ENCODE measurements at regions not wholly inside any gene's neighbourhood (a gene's known extent, or its start where the extent isn't known, plus 50 kb on each side); places are given as distances from the start of the nearest gene placed in this dataset.

GRCh38 chr7:118060692-118061091, 123.3 kb upstream of the LSM8 start:
- no peak for DNase-seq
- 48 to 54% (median 52%) methylated on average over 1 of the region's 1 CpG for WGBS, 4 donors

GRCh38 chr7:118061386-118061785, 122.6 kb upstream of the LSM8 start:
- WGBS, 4 donors = 55 to 57% (median 56%) methylated on average over 6 of the region's 6 CpGs
- ATAC-seq = no peak

More at GRCh38 chr7:118060692-118061091, 123.3 kb upstream of the LSM8 start:
- Histone ChIP-seq H3K4me1 (no peaks in the 10 kb centered on the region), H3K27ac (no peak overlapping the region), H3K27me3 (no peaks in the 10 kb centered on the region), H3K4me3 (no peak overlapping the region), H3K9me3 (no peaks in the 10 kb centered on the region), H3K36me3 (no peaks in the 10 kb centered on the region)
- no peak for TF ChIP-seq CTCF (IDR thresholded peaks at IDR 0.05)
- TF ChIP-seq POLR2A (IDR thresholded peaks at IDR 0.05) = no peak
- no peak for ATAC-seq
- intact Hi-C loops (cut with DNase I) = no loop called here

GRCh38 chr7:118072893-118073674, 110.9 kb upstream of the LSM8 start:
- 47 to 71% (median 68%) methylated on average over 5 of the region's 5 CpGs for WGBS, 4 donors
- Histone ChIP-seq H3K36me3 (no peaks in the 10 kb centered on the region), H3K4me1 (no peaks in the 10 kb centered on the region), H3K4me3 (no peak overlapping the region), H3K27me3 (no peaks in the 10 kb centered on the region), H3K9me3 (no peaks in the 10 kb centered on the region), H3K27ac (no peak overlapping the region)
- intact Hi-C loops (cut with DNase I) = no loop called here
- no peak for TF ChIP-seq CTCF (IDR thresholded peaks at IDR 0.05)
- no peak for TF ChIP-seq POLR2A (IDR thresholded peaks at IDR 0.05)
- ATAC-seq = no peak
- DNase-seq = no peak

More at GRCh38 chr7:118061386-118061785, 122.6 kb upstream of the LSM8 start:
- Histone ChIP-seq H3K36me3 (no peaks in the 10 kb centered on the region), H3K27ac (no peak overlapping the region), H3K27me3 (no peaks in the 10 kb centered on the region), H3K9me3 (no peaks in the 10 kb centered on the region), H3K4me1 (no peaks in the 10 kb centered on the region), H3K4me3 (no peak overlapping the region)
- intact Hi-C loops (cut with DNase I) = no loop called here
- TF ChIP-seq POLR2A (IDR thresholded peaks at IDR 0.05) (no peak), CTCF (IDR thresholded peaks at IDR 0.05) (no peak)
- no peak for DNase-seq

GRCh38 chr7:118075936-118076335, 108.0 kb upstream of the LSM8 start:
- H3K9me3 ChIP-seq = no peaks in the 10 kb centered on the region
- intact Hi-C loops (cut with DNase I) = no loop called here
- no peak for ATAC-seq
- no peak overlapping the region for H3K27ac ChIP-seq
- no peaks in the 10 kb centered on the region for H3K27me3 ChIP-seq
- H3K4me1 ChIP-seq = no peaks in the 10 kb centered on the region
- no peak for TF ChIP-seq CTCF (IDR thresholded peaks at IDR 0.05)
- TF ChIP-seq POLR2A (IDR thresholded peaks at IDR 0.05) = no peak
- no peaks in the 10 kb centered on the region for H3K36me3 ChIP-seq
- DNase-seq = no peak
- no peak overlapping the region for H3K4me3 ChIP-seq
- 84 to 93% (median 86%) methylated on average over 2 of the region's 2 CpGs for WGBS, 4 donors
